ENCODE measurements at regions not wholly inside any gene's neighbourhood (a gene's known extent, or its start where the extent isn't known, plus 50 kb on each side); places are given as distances from the start of the nearest gene placed in this dataset.

DNA sequence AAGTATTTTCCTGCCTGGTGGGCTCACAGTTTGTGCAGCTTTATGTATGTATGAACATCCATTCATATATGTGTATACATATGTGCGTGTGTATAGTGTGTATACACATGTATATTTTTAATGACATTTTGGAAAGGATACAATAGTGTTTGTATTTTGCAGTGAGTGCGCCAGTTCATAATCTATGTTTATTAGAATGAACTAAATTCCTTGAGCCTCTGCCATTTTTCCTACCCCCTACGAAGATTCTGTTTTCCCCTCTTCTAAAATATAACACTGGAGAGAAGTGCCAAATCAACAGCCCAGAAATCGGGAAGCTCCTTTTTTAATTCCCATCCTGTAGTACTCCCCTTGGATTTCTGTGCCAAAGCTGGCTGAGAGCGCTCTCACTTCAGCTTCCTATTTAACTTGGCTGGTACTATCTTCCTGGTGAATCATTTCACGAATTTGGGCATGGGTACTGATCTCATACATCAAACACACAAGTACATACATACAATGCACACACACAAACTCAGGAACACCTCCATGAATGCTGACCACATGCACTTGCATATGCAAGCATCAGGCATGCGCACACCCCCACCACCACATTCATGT, 578.4 kb upstream of the WWC1 start:
- in situ Hi-C loops (cut with MboI; ENCODE audit: low pct_unique_long_range_greater_than_20kb, low sequenced_read_pairs, unreplicated experiment) = no loop called here
- TF ChIP-seq, protein P1, sequence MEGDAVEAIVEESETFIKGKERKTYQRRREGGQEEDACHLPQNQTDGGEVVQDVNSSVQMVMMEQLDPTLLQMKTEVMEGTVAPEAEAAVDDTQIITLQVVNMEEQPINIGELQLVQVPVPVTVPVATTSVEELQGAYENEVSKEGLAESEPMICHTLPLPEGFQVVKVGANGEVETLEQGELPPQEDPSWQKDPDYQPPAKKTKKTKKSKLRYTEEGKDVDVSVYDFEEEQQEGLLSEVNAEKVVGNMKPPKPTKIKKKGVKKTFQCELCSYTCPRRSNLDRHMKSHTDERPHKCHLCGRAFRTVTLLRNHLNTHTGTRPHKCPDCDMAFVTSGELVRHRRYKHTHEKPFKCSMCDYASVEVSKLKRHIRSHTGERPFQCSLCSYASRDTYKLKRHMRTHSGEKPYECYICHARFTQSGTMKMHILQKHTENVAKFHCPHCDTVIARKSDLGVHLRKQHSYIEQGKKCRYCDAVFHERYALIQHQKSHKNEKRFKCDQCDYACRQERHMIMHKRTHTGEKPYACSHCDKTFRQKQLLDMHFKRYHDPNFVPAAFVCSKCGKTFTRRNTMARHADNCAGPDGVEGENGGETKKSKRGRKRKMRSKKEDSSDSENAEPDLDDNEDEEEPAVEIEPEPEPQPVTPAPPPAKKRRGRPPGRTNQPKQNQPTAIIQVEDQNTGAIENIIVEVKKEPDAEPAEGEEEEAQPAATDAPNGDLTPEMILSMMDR (IDR thresholded peaks at IDR 0.05; ENCODE audit: extremely low read depth, insufficient read depth, missing control alignments) = no peak
- DNase-seq (ENCODE audit: low spot score) = no peak

DNA sequence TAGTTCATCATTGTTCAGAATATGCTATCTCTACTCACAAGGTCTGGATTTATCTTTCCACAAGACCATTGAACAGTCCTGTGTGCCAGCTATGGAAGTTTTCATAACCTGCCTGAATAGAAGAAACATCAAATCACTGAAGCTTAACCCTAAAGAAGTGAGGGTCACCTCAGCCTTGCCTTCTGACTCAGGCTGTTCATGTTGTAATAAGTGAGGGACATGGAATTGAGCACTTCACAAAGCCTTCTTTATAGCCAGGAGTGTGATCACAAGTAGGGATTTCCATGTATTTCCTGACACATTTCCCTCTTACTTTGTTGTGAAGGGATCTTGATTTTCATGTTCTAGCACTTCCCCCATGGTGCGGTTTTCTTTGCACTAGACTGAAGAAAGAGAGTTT, 577.5 kb upstream of the WWC1 start:
- DNase-seq (ENCODE audit: low spot score) = no peak
- TF ChIP-seq, protein P1 (IDR thresholded peaks at IDR 0.05; ENCODE audit: extremely low read depth, insufficient read depth, missing control alignments) = no peak
- in situ Hi-C loops (cut with MboI; ENCODE audit: low pct_unique_long_range_greater_than_20kb, low sequenced_read_pairs, unreplicated experiment) = no loop called here

DNA sequence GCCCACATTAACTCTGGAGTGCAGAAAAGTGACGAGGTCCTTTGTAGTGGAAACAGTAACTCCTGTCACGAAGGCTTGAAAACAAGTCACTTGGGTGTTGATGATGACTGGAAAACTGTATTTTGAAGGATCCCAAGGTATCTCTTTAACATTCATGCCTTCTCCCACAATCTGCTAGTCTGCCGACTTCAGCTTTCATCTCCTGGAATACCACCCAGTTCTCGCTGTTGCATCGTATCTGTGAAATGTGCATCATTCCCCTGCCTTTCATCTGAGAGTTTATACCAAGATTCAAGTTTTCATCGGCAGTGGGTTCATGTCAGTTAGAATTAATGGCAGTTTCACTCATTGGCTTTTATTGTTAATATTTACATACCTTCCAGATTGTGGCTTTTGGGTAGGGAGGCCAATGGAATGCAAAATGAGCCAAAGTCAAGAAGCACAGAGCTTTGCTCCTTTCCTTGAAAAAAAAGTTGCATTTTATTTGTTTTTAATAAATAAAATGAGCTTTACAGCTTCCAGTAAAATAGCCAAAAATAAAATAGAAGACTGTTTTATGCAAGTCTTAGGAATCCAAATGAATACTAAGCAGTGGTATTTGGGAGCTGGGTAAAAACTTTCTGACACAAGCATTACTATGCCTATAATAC, 575.2 kb upstream of the WWC1 start:
- TF ChIP-seq, protein P1 (IDR thresholded peaks at IDR 0.05; ENCODE audit: extremely low read depth, insufficient read depth, missing control alignments) = no peak
- in situ Hi-C loops (cut with MboI; ENCODE audit: low pct_unique_long_range_greater_than_20kb, low sequenced_read_pairs, unreplicated experiment) = no loop called here
- DNase-seq (ENCODE audit: low spot score) = no peak

DNA sequence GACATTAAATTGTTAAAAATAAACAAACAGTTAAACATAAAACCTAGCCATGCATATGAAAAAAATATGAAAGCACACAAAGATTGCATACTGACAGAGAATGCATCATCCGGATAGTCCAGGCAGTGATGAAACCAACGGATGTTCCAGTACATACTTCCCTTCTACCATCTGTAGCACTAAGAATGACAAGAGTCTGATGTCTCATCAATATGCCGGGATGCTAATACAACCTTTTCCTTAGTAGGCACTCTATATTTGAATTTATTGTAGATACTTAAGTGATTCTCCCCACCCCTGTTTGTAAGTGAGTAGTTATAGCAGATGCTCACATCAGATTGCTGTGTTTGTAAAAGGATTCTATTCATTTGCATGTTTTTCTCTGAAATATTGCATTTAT, 571.2 kb upstream of the WWC1 start:
- no peak for DNase-seq (ENCODE audit: low spot score)
- in situ Hi-C loops (cut with MboI; ENCODE audit: low pct_unique_long_range_greater_than_20kb, low sequenced_read_pairs, unreplicated experiment) = no loop called here
- TF ChIP-seq, protein P1 (IDR thresholded peaks at IDR 0.05; ENCODE audit: extremely low read depth, insufficient read depth, missing control alignments) = no peak

DNA sequence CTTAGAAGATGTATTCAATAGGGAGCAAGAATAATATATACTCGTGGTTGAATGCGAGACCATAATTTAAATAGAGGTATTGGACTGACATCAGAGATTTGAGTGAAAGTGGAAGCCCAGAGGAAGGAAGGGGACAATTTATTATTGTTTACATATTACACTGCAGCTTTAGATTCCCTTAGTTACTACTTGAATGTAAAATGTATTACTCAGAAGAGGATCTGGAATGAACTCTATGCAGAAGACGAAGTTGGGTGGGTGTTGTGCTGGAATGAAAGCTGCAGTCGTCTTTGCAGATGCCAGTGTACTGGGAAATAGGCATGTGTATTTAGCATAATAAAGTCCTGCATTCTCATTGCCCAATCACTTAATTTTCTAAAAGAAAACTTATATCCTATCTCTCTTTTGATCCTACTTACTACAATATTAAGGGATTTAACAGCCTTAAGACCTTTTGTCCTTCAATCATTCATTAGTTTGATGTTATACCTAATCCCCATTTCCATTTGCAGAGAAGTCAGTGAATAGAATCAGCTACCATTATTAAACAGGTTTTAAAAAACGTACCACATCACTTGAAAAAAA, 570.7 kb upstream of the WWC1 start:
- in situ Hi-C loops (cut with MboI; ENCODE audit: low pct_unique_long_range_greater_than_20kb, low sequenced_read_pairs, unreplicated experiment) = no loop called here
- DNase-seq (ENCODE audit: low spot score) = no peak
- TF ChIP-seq, protein P1 (IDR thresholded peaks at IDR 0.05; ENCODE audit: extremely low read depth, insufficient read depth, missing control alignments) = no peak

DNA sequence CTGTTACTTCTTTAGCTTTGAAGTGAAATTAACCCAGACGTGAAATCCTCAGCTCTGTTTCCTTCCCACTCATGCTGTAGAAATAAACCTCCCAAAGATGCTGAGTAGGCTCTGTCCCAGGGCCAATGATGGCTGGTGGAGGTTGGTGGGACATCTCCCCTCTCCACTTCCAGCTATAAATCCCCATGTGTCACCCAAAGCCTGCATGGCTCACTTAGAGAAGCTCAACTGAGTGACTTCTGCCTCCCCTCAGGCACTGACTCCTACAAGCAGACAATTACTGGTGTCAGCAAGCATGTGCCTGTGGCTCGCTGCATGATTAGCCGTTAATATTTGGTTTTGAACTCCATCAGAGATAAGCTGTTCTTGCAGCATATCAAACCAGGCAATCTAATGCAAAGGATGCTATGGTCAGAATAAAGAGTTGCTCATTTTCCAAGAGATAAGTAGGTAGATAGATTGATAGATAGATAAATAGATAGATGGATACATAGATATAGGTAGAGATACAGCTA, 569.5 kb upstream of the WWC1 start:
- DNase-seq (ENCODE audit: low spot score) = no peak
- in situ Hi-C loops (cut with MboI; ENCODE audit: low pct_unique_long_range_greater_than_20kb, low sequenced_read_pairs, unreplicated experiment) = no loop called here
- TF ChIP-seq, protein P1 (IDR thresholded peaks at IDR 0.05; ENCODE audit: extremely low read depth, insufficient read depth, missing control alignments) = no peak
